HepG2 (cell line): ENCODE measurements at regions not wholly inside any gene's neighbourhood (a gene's known extent, or its start where the extent isn't known, plus 50 kb on each side); places are given as distances from the start of the nearest gene placed in this dataset.
A peak's percentile ranks its signal among the peaks of the same experiment; 100 is the strongest.

Source experiments
- ADNP ChIP-seq: sonication (generic); formaldehyde crosslinking; IDR thresholded peaks from 2 replicates; pipeline ENCODE4 v1.4.0; 2020; ENCODE audit warnings: missing genetic modification reagents
- ARNT2 ChIP-seq: sonication (generic); formaldehyde crosslinking; IDR thresholded peaks from 2 replicates; pipeline ENCODE4 v1.8.0; 2022; ENCODE audit warnings: mild to moderate bottlenecking, low read depth, missing genetic modification reagents, moderate library complexity
- CEBPB ChIP-seq: IDR thresholded peaks from 2 replicates; pipeline ENCODE4 v1.6.1; 2011; ENCODE audit warnings: low read depth, low read length, improper control_type of control experiment, borderline replicate concordance
- HCFC1 ChIP-seq: fragments of 150-350 bp; IDR thresholded peaks from 2 replicates; pipeline ENCODE4 v1.6.1; 2014; ENCODE audit warnings: low read depth, low read length
- HNRNPL ChIP-seq: fragments of 200-400 bp; formaldehyde crosslinking; IDR thresholded peaks from 2 replicates; pipeline ENCODE4 v1.6.1; 2017; ENCODE audit warnings: mild to moderate bottlenecking, low read depth, low read length
- NFE2L2 ChIP-seq: fragments of 150-350 bp; IDR thresholded peaks from 2 replicates; pipeline ENCODE4 v1.6.1; 2014; ENCODE audit warnings: low read length
- REL ChIP-seq: sonication (generic); formaldehyde crosslinking; conservative IDR thresholded peaks from 2 replicates; pipeline ENCODE4 v1.8.0; 2022; ENCODE audit warnings: mild to moderate bottlenecking, missing genetic modification reagents, moderate library complexity
- RFX1 ChIP-seq: fragments of 450-650 bp; IDR thresholded peaks from 2 replicates; pipeline ENCODE4 v1.6.1; 2017
- ZBTB20 ChIP-seq: sonication (generic); formaldehyde crosslinking; IDR thresholded peaks from 2 replicates; pipeline ENCODE4 v1.8.1; 2023; ENCODE audit warnings: missing genetic modification reagents, low read depth, mild to moderate bottlenecking, borderline replicate concordance
- ZFP36L2 ChIP-seq: sonication (generic); formaldehyde crosslinking; IDR thresholded peaks from 2 replicates; pipeline ENCODE4 v1.4.0; 2020; ENCODE audit warnings: missing genetic modification reagents
- ZKSCAN8 ChIP-seq: IDR thresholded peaks from 2 replicates; pipeline ENCODE4 v1.6.1; 2016; ENCODE audit warnings: borderline replicate concordance, missing genetic modification reagents, missing compliant biosample characterization
- ZNF224 ChIP-seq: sonication (generic); formaldehyde crosslinking; IDR thresholded peaks from 2 replicates; pipeline ENCODE4 v1.5.0; 2020; ENCODE audit warnings: mild to moderate bottlenecking, missing genetic modification reagents
- ZNF616 ChIP-seq: sonication (generic); formaldehyde crosslinking; IDR thresholded peaks from 2 replicates; pipeline ENCODE4 v1.5.0; 2020; ENCODE audit warnings: low read depth, mild to moderate bottlenecking, missing genetic modification reagents
- ZNF674 ChIP-seq: sonication (generic); formaldehyde crosslinking; IDR thresholded peaks from 2 replicates; pipeline ENCODE4 v1.5.0; 2020; ENCODE audit warnings: low read depth, mild to moderate bottlenecking, missing genetic modification reagents
- ZNF841 ChIP-seq: sonication (generic); formaldehyde crosslinking; IDR thresholded peaks from 2 replicates; pipeline ENCODE4 v1.8.1; 2023; ENCODE audit warnings: missing genetic modification reagents, borderline replicate concordance
- TF ChIP-seq, protein P1 (sequence below): sonication (generic); formaldehyde crosslinking; IDR thresholded peaks from 2 replicates; pipeline ENCODE4 v1.8.0; 2022; ENCODE audit warnings: missing genetic modification reagents, mild to moderate bottlenecking, borderline replicate concordance
- TF ChIP-seq, protein P2 (sequence below): sonication (generic); formaldehyde crosslinking; IDR thresholded peaks from 2 replicates; pipeline ENCODE4 v1.4.0; 2020; ENCODE audit warnings: missing genetic modification reagents
- TF ChIP-seq, protein P3 (sequence below): sonication (generic); formaldehyde crosslinking; IDR thresholded peaks from 2 replicates; pipeline ENCODE4 v1.4.0; 2020; ENCODE audit warnings: missing genetic modification reagents
- TF ChIP-seq, protein P4 (sequence below): sonication (generic); formaldehyde crosslinking; IDR thresholded peaks from 2 replicates; pipeline ENCODE4 v1.5.0; 2020; ENCODE audit warnings: missing genetic modification reagents

DNA sequence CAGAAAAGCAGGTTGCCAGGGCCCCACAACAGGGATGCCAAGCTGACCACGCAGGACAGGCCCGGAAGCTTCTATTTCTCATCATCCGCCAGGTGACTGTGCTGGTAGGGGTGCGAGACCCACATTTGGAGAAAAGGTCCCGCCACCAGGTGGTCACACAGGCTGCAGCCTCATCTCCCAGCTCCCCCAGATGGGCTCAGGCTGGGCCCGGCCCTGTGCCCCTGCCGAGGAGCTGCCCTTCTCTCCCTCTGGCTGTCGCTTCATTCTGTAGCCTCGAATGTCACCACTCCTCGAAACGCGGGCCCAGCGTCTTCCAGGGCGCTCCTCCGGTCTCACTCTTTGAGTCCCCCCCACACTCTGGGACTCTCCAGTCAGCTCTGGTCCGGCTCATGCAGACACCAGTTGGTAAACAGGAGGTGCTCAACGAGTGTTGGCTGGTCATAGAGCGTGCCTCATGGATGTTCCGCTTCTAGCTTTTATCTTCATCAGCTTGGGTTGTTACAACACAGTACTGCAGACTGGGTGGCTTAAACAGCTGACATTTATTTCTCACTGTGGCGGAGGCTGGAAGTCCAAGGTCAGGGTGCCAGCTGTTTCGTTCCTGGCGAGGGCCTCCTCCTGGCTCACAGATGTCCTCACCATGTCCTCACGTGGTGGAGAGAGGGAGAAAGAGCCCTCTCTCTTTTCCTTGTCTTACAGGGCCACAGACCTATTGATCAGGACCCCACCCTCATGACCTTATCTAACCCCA, 87.1 kb downstream of the TEX29 start (continued):
- TF ChIP-seq, protein P1, sequence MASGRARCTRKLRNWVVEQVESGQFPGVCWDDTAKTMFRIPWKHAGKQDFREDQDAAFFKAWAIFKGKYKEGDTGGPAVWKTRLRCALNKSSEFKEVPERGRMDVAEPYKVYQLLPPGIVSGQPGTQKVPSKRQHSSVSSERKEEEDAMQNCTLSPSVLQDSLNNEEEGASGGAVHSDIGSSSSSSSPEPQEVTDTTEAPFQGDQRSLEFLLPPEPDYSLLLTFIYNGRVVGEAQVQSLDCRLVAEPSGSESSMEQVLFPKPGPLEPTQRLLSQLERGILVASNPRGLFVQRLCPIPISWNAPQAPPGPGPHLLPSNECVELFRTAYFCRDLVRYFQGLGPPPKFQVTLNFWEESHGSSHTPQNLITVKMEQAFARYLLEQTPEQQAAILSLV, result no peak
- peak; percentile 62; the same call in 1 of the 2 replicates for TF ChIP-seq CEBPB
- TF ChIP-seq, protein P2, sequence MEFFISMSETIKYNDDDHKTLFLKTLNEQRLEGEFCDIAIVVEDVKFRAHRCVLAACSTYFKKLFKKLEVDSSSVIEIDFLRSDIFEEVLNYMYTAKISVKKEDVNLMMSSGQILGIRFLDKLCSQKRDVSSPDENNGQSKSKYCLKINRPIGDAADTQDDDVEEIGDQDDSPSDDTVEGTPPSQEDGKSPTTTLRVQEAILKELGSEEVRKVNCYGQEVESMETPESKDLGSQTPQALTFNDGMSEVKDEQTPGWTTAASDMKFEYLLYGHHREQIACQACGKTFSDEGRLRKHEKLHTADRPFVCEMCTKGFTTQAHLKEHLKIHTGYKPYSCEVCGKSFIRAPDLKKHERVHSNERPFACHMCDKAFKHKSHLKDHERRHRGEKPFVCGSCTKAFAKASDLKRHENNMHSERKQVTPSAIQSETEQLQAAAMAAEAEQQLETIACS (CRISPR knock-in tag), result no peak
- no peak for TF ChIP-seq ZNF674 (CRISPR knock-in tag)
- TF ChIP-seq ZFP36L2 (CRISPR knock-in tag), result no peak
- no peak for TF ChIP-seq ZNF224
- no peak for TF ChIP-seq HCFC1
- no peak for TF ChIP-seq RFX1
- TF ChIP-seq ZKSCAN8, result peak; percentile 99
- TF ChIP-seq NFE2L2, result no peak
- no peak for TF ChIP-seq ZNF841 (CRISPR knock-in tag)
- no peak for TF ChIP-seq ARNT2 (CRISPR knock-in tag)
- TF ChIP-seq HNRNPL, result no peak
- TF ChIP-seq, protein P3, sequence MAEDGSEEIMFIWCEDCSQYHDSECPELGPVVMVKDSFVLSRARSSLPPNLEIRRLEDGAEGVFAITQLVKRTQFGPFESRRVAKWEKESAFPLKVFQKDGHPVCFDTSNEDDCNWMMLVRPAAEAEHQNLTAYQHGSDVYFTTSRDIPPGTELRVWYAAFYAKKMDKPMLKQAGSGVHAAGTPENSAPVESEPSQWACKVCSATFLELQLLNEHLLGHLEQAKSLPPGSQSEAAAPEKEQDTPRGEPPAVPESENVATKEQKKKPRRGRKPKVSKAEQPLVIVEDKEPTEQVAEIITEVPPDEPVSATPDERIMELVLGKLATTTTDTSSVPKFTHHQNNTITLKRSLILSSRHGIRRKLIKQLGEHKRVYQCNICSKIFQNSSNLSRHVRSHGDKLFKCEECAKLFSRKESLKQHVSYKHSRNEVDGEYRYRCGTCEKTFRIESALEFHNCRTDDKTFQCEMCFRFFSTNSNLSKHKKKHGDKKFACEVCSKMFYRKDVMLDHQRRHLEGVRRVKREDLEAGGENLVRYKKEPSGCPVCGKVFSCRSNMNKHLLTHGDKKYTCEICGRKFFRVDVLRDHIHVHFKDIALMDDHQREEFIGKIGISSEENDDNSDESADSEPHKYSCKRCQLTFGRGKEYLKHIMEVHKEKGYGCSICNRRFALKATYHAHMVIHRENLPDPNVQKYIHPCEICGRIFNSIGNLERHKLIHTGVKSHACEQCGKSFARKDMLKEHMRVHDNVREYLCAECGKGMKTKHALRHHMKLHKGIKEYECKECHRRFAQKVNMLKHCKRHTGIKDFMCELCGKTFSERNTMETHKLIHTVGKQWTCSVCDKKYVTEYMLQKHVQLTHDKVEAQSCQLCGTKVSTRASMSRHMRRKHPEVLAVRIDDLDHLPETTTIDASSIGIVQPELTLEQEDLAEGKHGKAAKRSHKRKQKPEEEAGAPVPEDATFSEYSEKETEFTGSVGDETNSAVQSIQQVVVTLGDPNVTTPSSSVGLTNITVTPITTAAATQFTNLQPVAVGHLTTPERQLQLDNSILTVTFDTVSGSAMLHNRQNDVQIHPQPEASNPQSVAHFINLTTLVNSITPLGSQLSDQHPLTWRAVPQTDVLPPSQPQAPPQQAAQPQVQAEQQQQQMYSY (CRISPR knock-in tag), result no peak
- no peak for TF ChIP-seq REL (CRISPR knock-in tag)
- no peak for TF ChIP-seq ZNF616 (CRISPR knock-in tag)
- no peak for TF ChIP-seq ADNP (CRISPR knock-in tag)
- no peak for TF ChIP-seq ZBTB20 (CRISPR knock-in tag)
- TF ChIP-seq, protein P4, sequence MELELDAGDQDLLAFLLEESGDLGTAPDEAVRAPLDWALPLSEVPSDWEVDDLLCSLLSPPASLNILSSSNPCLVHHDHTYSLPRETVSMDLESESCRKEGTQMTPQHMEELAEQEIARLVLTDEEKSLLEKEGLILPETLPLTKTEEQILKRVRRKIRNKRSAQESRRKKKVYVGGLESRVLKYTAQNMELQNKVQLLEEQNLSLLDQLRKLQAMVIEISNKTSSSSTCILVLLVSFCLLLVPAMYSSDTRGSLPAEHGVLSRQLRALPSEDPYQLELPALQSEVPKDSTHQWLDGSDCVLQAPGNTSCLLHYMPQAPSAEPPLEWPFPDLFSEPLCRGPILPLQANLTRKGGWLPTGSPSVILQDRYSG (CRISPR knock-in tag), result no peak
